Esophagus (tissue), 2 donors: ENCODE measurements at regions not wholly inside any gene's neighbourhood (a gene's known extent, or its start where the extent isn't known, plus 50 kb on each side); places are given as distances from the start of the nearest gene placed in this dataset.

Experiments
- H3K27ac ChIP-seq, 2 donors: one replicate each; pipeline ENCODE4 v1.5.1; 2013; ENCODE audit warnings: low read depth in 2 of 2, mild to moderate bottlenecking in 2 of 2, inconsistent platforms in 1 of 2, low read length in 1 of 2, moderate library complexity in 1 of 2
- H3K27me3 ChIP-seq, 2 donors: one replicate each; pipeline ENCODE4 v1.6.1; 2013; ENCODE audit warnings: low read length in 2 of 2, control low read depth in 1 of 2, mild to moderate bottlenecking in 1 of 2; ENCODE audit not compliant: insufficient read depth in 2 of 2, control insufficient read depth in 1 of 2
- H3K36me3 ChIP-seq, 2 donors: one replicate each; pipeline ENCODE4 v1.6.1; 2013; ENCODE audit warnings: low read length in 1 of 2; ENCODE audit not compliant: control insufficient read depth in 2 of 2, insufficient read depth in 2 of 2
- H3K4me1 ChIP-seq, 2 donors: one replicate each; pipeline ENCODE4 v1.6.1; 2013; ENCODE audit warnings: low read length in 1 of 2; ENCODE audit not compliant: control insufficient read depth in 2 of 2, insufficient read depth in 2 of 2
- H3K4me3 ChIP-seq, 2 donors: one replicate each; pipeline ENCODE4 v1.5.1; 2013; ENCODE audit warnings: low read length in 2 of 2, mild to moderate bottlenecking in 2 of 2, low read depth in 1 of 2, moderate library complexity in 1 of 2
- H3K9me3 ChIP-seq, 2 donors: one replicate each; pipeline ENCODE4 v1.6.1; 2013; ENCODE audit warnings: mild to moderate bottlenecking in 2 of 2, low read depth in 1 of 2, low read length in 1 of 2, moderate library complexity in 1 of 2; ENCODE audit not compliant: control insufficient read depth in 2 of 2, insufficient read depth in 1 of 2
- WGBS, 2 donors: extraction: QIAGEN DNeasy Blood & Tissue Kit; methylation state at CpG; one replicate each; pipeline ENCODE4 v1.1.7; 2013; 5-methylcytosine and 5-hydroxymethylcytosine counted together
- donor health status: healthy with polysubstance abuse.
- donor health status: Bipolar disorder and iron deficiency.

GRCh38 chr14:34075042-34075744 is 124.3 kb upstream of the EGLN3 start:
- Histone ChIP-seq H3K4me3 (no peak overlapping the region), H3K36me3 (no peaks in the 10 kb centered on the region), H3K27ac (no peak overlapping the region), H3K27me3 (no peaks in the 10 kb centered on the region), H3K4me1 (no peaks in the 10 kb centered on the region), H3K9me3 (no peaks in the 10 kb centered on the region)
- WGBS, 2 donors, result 60 to 66% methylated on average over 3 of the region's 3 CpGs

DNA sequence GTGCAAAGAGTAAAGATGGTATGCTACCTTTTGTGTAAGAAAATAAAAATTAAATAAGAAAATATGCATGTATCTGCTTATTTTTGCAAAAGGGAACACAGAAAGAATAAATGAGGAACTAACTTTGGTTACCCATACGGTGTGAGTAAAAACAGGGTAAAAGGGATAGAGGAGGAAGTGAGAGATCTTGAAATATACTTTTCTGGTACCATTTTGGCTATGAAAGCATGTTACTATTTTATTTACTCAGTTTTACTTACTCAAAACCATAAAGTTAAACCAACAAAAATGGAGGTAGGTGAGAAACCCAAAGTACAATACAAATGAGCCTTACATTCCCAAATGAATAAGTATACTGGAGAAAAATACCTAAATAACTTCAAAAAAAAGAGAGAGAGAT is 122.0 kb upstream of the EGLN3 start:
- H3K27me3 ChIP-seq, result no peaks in the 10 kb centered on the region
- no peak overlapping the region for H3K27ac ChIP-seq
- no peaks in the 10 kb centered on the region for H3K9me3 ChIP-seq
- 86 to 90% methylated on average over 1 of the region's 1 CpG for WGBS, 2 donors
- no peaks in the 10 kb centered on the region for H3K4me1 ChIP-seq
- no peak overlapping the region for H3K4me3 ChIP-seq
- H3K36me3 ChIP-seq, result no peaks in the 10 kb centered on the region

GRCh38 chr14:34072401-34072800 is 121.5 kb upstream of the EGLN3 start:
- H3K4me1 ChIP-seq, result no peaks in the 10 kb centered on the region
- H3K27ac ChIP-seq, result no peak overlapping the region
- H3K36me3 ChIP-seq, result no peaks in the 10 kb centered on the region
- no peak overlapping the region for H3K4me3 ChIP-seq
- WGBS, 2 donors, result 96 to 97% methylated on average over 3 of the region's 3 CpGs
- no peaks in the 10 kb centered on the region for H3K9me3 ChIP-seq
- no peaks in the 10 kb centered on the region for H3K27me3 ChIP-seq

DNA sequence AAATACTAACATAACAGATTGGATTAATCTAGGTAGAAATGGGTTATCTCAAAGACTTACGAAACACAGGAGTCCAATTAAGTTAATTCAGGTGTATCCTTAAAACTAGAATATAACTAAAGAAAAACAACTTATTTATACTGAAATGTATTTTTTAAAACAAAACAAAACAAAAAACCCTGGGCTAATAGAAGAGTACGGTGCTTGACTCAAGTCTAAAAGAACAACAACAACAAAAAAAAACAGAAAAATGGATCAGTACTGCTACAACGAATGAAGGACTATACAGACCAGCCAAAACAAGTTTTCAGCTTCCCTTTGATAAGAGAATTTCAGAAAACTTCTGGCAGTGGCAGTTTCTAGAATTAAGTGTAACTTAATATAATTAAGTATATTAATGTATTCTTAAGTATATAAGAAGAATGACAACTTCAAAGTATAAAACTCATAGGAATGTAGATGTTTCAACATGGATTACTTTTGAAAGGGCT is 120.1 kb upstream of the EGLN3 start:
- Histone ChIP-seq H3K27me3 (no peaks in the 10 kb centered on the region), H3K4me3 (no peak overlapping the region), H3K36me3 (no peaks in the 10 kb centered on the region), H3K27ac (no peak overlapping the region), H3K9me3 (no peaks in the 10 kb centered on the region), H3K4me1 (no peaks in the 10 kb centered on the region)
- WGBS, 2 donors, result 67 to 86% methylated on average over 3 of the region's 3 CpGs

GRCh38 chr14:34069854-34070582 is 119.1 kb upstream of the EGLN3 start:
- Histone ChIP-seq H3K36me3 (no peaks in the 10 kb centered on the region), H3K4me1 (no peaks in the 10 kb centered on the region), H3K9me3 (no peaks in the 10 kb centered on the region), H3K27ac (no peak overlapping the region), H3K4me3 (no peak overlapping the region), H3K27me3 (no peaks in the 10 kb centered on the region)
- WGBS, 2 donors, result 66 to 75% methylated on average over 3 of the region's 3 CpGs

DNA sequence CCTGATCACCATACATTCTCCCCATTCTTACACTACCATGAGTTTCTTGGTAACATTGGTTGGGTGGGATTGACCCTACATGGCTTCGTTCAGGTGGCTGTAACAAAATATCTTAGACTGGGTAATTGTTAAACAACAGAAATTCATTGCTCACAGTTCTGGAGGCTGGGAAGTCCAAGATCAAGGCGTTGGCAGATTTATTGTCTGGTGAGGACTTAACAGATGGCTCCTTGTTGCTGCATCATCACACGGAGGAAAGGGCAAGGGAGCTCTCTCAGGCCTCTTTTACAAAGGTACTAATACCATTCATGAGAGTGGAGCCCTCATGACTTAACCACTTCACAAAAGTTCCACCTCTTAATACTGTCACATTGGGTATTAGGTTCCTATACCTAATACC is 116.7 kb upstream of the EGLN3 start:
- Histone ChIP-seq H3K27ac (no peak overlapping the region), H3K36me3 (no peaks in the 10 kb centered on the region)

DNA sequence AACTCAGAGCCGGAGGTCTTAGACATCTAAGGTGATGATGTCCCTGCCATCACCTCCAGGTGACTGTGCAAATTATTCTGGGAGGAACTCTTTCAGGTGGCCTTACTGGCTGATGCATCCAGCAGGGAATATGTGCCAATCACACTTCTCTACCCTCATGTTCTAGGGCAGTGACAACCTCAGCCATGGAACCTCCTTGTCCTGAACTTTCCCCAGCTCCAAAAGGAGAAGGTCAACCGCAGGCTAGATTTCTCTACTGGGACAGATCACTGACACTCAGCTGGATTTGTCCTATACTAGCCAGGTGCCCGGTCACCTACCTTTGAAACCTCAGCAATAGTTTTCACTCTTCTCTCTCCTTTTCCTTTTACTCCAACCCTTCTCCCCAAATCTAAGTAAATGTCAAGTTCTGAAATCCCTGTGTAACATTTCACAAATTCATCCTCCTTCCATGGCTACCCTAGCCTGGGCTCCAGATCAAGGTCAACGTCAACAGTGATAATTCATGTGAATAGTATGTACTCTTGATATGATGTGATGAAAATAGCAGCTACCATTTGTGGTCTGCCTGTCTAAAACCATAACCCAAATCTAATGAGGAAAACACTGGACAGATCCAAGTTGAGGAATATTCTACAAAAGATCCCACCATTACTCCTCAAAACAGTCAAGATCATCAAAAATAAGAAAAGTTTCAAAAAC is 115.0 kb upstream of the EGLN3 start:
- WGBS, 2 donors, result 93 to 96% methylated on average over 4 of the region's 4 CpGs
- Histone ChIP-seq H3K9me3 (no peaks in the 10 kb centered on the region), H3K4me3 (no peak overlapping the region), H3K4me1 (peaks cover 0 to 2% of the 10 kb centered on the region in 2 donors), H3K27me3 (no peaks in the 10 kb centered on the region), H3K36me3 (no peaks in the 10 kb centered on the region), H3K27ac (no peak overlapping the region)

More for the DNA sequence above, 116.7 kb upstream of the EGLN3 start:
- Histone ChIP-seq H3K9me3 (no peaks in the 10 kb centered on the region), H3K4me3 (no peak overlapping the region), H3K4me1 (peaks cover 0 to 2% of the 10 kb centered on the region in 2 donors), H3K27me3 (no peaks in the 10 kb centered on the region)
- WGBS, 2 donors, result 90 to 95% methylated on average over 3 of the region's 3 CpGs

GRCh38 chr14:34065236-34065635 is 114.4 kb upstream of the EGLN3 start:
- Histone ChIP-seq H3K4me1 (peaks cover 0 to 2% of the 10 kb centered on the region in 2 donors), H3K9me3 (no peaks in the 10 kb centered on the region), H3K4me3 (no peak overlapping the region), H3K27ac (no peak overlapping the region), H3K27me3 (no peaks in the 10 kb centered on the region), H3K36me3 (no peaks in the 10 kb centered on the region)
- WGBS, 2 donors, result 85 to 87% methylated on average over 4 of the region's 4 CpGs

- Histone ChIP-seq H3K27ac (no peak overlapping the region), H3K4me3 (no peak overlapping the region), H3K9me3 (no peaks in the 10 kb centered on the region), H3K27me3 (no peaks in the 10 kb centered on the region), H3K36me3 (no peaks in the 10 kb centered on the region), H3K4me1 (peaks cover 0 to 2% of the 10 kb centered on the region in 2 donors)
- WGBS, 2 donors, result 43 to 59% methylated on average over 4 of the region's 4 CpGs
Observed at GRCh38 chr14:34064349-34064748, 113.5 kb upstream of the EGLN3 start.
